ENCODE measurements at regions not wholly inside any gene's neighbourhood (a gene's known extent, or its start where the extent isn't known, plus 50 kb on each side); places are given as distances from the start of the nearest gene placed in this dataset.

- no peaks in the 10 kb centered on the region for H3K36me3 ChIP-seq (ENCODE audit: insufficient read depth, low read length)
- H3K9me3 ChIP-seq (replicated peaks; ENCODE audit: low read length), result no peaks in the 10 kb centered on the region
- H3K4me3 ChIP-seq (ENCODE audit: low read length), result no peak overlapping the region
- no peak overlapping the region for H3K9ac ChIP-seq (ENCODE audit: low read depth, low read length)
- H3K27me3 ChIP-seq (ENCODE audit: control insufficient read depth, insufficient read depth, low read length), result no peaks in the 10 kb centered on the region
- no peaks in the 10 kb centered on the region for H3K4me1 ChIP-seq (ENCODE audit: control insufficient read depth, insufficient read depth, low read length)
- no peak overlapping the region for H3K4me2 ChIP-seq (ENCODE audit: low read length)
Measured at GRCh38 chr4:178105242-178105641, 663.0 kb upstream of the AGA start.

- Histone ChIP-seq H3K4me1 (ENCODE audit: control insufficient read depth, insufficient read depth, low read length) (no peaks in the 10 kb centered on the region), H3K36me3 (ENCODE audit: insufficient read depth, low read length) (no peaks in the 10 kb centered on the region), H3K9me3 (replicated peaks; ENCODE audit: low read length) (peaks cover 16% of the 10 kb centered on the region), H3K4me2 (ENCODE audit: low read length) (no peak overlapping the region), H3K9ac (ENCODE audit: low read depth, low read length) (no peak overlapping the region), H3K4me3 (ENCODE audit: low read length) (no peak overlapping the region), H3K27me3 (ENCODE audit: control insufficient read depth, insufficient read depth, low read length) (no peaks in the 10 kb centered on the region)
Measured at GRCh38 chr4:178136736-178137345, 694.6 kb upstream of the AGA start.

GRCh38 chr4:178137732-178138471 lies 695.7 kb upstream of the AGA start:
- H3K9me3 ChIP-seq (replicated peaks; ENCODE audit: low read length), result peaks cover 19% of the 10 kb centered on the region
- no peaks in the 10 kb centered on the region for H3K27me3 ChIP-seq (ENCODE audit: control insufficient read depth, insufficient read depth, low read length)
- H3K4me2 ChIP-seq (ENCODE audit: low read length), result no peak overlapping the region
- no peaks in the 10 kb centered on the region for H3K4me1 ChIP-seq (ENCODE audit: control insufficient read depth, insufficient read depth, low read length)
- H3K9ac ChIP-seq (ENCODE audit: low read depth, low read length), result no peak overlapping the region
- no peak overlapping the region for H3K4me3 ChIP-seq (ENCODE audit: low read length)
- H3K36me3 ChIP-seq (ENCODE audit: insufficient read depth, low read length), result no peaks in the 10 kb centered on the region

- H3K4me2 ChIP-seq (ENCODE audit: low read length), result no peak overlapping the region
- no peaks in the 10 kb centered on the region for H3K4me1 ChIP-seq (ENCODE audit: control insufficient read depth, insufficient read depth, low read length)
- no peaks in the 10 kb centered on the region for H3K36me3 ChIP-seq (ENCODE audit: insufficient read depth, low read length)
- H3K9ac ChIP-seq (ENCODE audit: low read depth, low read length), result no peak overlapping the region
- no peaks in the 10 kb centered on the region for H3K27me3 ChIP-seq (ENCODE audit: control insufficient read depth, insufficient read depth, low read length)
- peaks cover 20% of the 10 kb centered on the region for H3K9me3 ChIP-seq (replicated peaks; ENCODE audit: low read length)
- no peak overlapping the region for H3K4me3 ChIP-seq (ENCODE audit: low read length)
Measured at GRCh38 chr4:178138491-178138890, 696.3 kb upstream of the AGA start.

DNA sequence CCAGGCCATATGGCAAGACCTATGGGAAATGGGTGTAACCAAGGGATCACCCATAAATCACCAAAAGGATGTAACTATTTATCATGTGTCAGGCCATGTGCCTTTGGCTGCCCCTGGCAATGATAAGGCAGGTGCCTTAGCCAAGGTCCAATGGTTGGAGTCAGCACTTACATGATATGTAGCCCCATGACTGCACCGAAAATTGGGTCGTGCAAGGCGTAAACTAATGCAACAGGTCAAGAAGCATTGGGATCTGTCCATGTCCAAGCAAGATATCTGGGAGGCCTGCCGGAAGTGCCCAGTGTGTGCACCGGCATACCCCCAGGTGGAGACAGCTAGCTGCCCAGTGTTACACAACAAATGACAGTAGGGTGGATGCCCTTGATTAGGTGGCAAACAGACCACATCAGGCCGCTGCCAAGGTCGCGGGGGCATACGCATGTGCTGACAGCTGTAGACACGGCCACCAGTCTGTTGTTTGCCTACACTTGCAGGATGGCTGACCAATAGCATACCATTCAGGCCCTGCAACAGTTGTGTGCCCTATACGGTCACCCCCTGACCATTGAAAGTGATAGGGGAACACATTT lies 698.2 kb upstream of the AGA start:
- Histone ChIP-seq H3K4me3 (ENCODE audit: low read length) (no peak overlapping the region), H3K9me3 (replicated peaks; ENCODE audit: low read length) (peaks cover 20% of the 10 kb centered on the region), H3K4me2 (ENCODE audit: low read length) (no peak overlapping the region), H3K4me1 (ENCODE audit: control insufficient read depth, insufficient read depth, low read length) (no peaks in the 10 kb centered on the region), H3K36me3 (ENCODE audit: insufficient read depth, low read length) (no peaks in the 10 kb centered on the region), H3K27me3 (ENCODE audit: control insufficient read depth, insufficient read depth, low read length) (no peaks in the 10 kb centered on the region), H3K9ac (ENCODE audit: low read depth, low read length) (no peak overlapping the region)

- no peaks in the 10 kb centered on the region for H3K36me3 ChIP-seq (ENCODE audit: insufficient read depth, low read length)
- H3K4me1 ChIP-seq (ENCODE audit: control insufficient read depth, insufficient read depth, low read length), result no peaks in the 10 kb centered on the region
- H3K9me3 ChIP-seq (replicated peaks; ENCODE audit: low read length), result peaks cover 23% of the 10 kb centered on the region
- no peak overlapping the region for H3K9ac ChIP-seq (ENCODE audit: low read depth, low read length)
- H3K27me3 ChIP-seq (ENCODE audit: control insufficient read depth, insufficient read depth, low read length), result no peaks in the 10 kb centered on the region
- H3K4me2 ChIP-seq (ENCODE audit: low read length), result no peak overlapping the region
- H3K4me3 ChIP-seq (ENCODE audit: low read length), result no peak overlapping the region
Measured at GRCh38 chr4:178142724-178143123, 700.5 kb upstream of the AGA start.

DNA sequence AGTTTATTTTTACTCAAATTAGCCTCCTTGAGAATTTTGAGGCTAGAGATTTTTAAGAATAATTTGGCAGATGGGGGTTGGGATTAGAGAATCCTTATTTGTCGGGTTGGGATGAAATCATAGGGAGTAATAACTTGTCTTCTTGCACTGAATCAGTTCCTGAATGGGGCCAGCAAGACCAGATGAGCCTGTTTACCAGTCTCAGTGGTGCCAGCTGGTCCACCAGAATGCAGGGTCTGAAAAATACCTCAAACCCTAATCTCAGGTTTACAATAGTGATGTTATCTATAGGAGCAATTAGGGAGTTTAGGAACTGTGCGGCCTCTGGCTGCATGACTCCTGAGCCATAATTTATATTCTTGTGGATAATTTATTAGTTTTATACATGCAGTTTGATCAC lies 705.9 kb upstream of the AGA start:
- Histone ChIP-seq H3K27me3 (ENCODE audit: control insufficient read depth, insufficient read depth, low read length) (no peaks in the 10 kb centered on the region), H3K9me3 (replicated peaks; ENCODE audit: low read length) (peaks cover 3% of the 10 kb centered on the region), H3K4me1 (ENCODE audit: control insufficient read depth, insufficient read depth, low read length) (no peaks in the 10 kb centered on the region), H3K36me3 (ENCODE audit: insufficient read depth, low read length) (no peaks in the 10 kb centered on the region), H3K4me3 (ENCODE audit: low read length) (no peak overlapping the region), H3K4me2 (ENCODE audit: low read length) (no peak overlapping the region), H3K9ac (ENCODE audit: low read depth, low read length) (no peak overlapping the region)

DNA sequence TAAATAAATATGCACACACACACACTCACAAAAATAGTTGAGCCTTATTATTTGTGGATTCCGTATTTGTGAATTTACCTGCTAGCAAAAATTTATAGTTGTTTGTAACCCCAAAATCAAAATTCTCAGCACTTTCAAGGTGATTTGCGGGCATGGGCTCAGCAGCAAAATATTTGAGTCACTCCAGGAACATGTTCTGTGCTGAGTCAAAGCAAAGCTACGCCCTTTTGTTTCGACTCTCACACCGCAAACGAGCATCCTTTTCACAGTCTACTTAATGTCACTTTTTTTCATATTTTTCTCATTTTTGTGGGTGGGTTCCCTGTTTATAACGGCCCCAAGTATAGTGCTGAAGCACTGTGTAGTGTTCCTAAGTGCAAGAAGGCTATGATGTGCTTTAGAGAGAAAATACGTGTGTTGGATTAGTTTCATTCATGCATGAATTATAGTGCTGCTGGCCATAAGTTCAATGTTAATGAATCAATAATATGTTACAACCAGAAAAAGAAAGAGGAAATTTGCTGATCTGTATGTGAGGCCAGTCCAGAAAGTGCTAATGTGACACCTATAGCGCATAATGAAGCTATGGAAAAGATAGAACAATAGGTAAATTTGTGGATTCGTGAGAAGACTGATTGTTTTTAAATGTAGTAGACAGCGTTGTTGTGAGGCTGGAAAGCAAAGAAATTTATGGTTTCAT lies 723.2 kb upstream of the AGA start:
- no peak overlapping the region for H3K4me3 ChIP-seq (ENCODE audit: low read length)
- peaks cover 4% of the 10 kb centered on the region for H3K9me3 ChIP-seq (replicated peaks; ENCODE audit: low read length)
- H3K27me3 ChIP-seq (ENCODE audit: control insufficient read depth, insufficient read depth, low read length), result no peaks in the 10 kb centered on the region
- H3K4me2 ChIP-seq (ENCODE audit: low read length), result no peak overlapping the region
- no peaks in the 10 kb centered on the region for H3K36me3 ChIP-seq (ENCODE audit: insufficient read depth, low read length)
- H3K4me1 ChIP-seq (ENCODE audit: control insufficient read depth, insufficient read depth, low read length), result no peaks in the 10 kb centered on the region
- H3K9ac ChIP-seq (ENCODE audit: low read depth, low read length), result no peak overlapping the region

DNA sequence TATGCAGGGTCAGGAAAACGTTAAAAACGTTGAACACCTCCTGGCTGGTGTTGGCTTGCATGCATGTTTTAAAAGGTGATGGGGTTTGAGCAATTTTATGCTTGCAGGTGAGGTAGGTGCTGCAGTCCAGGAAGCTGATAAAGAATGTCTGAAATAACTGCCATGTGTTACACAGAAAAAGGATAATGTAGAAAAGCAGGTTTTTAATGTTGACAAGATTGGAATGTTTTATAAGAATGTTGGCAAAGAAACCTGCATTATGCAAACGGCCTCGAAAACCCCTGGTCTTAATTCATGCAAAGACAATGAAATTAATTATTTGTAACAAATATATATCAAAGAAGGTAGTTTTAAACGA lies 723.7 kb upstream of the AGA start:
- no peaks in the 10 kb centered on the region for H3K36me3 ChIP-seq (ENCODE audit: insufficient read depth, low read length)

DNA sequence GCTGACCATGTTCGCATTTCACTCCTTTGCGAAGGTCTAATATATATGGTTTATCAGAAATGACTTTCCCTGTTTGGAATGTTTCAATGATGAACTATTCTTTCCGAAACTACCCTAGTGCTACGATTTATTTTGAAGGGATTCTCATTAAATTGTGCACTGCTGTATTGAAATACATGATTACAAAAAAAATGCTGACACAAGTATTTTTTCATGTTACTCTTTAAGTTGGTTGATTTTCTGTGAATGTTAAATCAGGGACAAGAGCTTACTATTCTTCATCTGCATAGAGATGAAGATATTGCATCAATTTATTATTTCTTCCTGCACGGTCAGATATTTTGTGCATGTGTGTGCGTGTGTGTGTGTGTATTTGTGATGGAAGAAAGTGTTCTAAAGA lies 731.5 kb upstream of the AGA start:
- Histone ChIP-seq H3K4me2 (ENCODE audit: low read length) (no peak overlapping the region), H3K9me3 (replicated peaks; ENCODE audit: low read length) (no peaks in the 10 kb centered on the region), H3K4me1 (ENCODE audit: control insufficient read depth, insufficient read depth, low read length) (no peaks in the 10 kb centered on the region), H3K27me3 (ENCODE audit: control insufficient read depth, insufficient read depth, low read length) (no peaks in the 10 kb centered on the region), H3K4me3 (ENCODE audit: low read length) (no peak overlapping the region), H3K9ac (ENCODE audit: low read depth, low read length) (no peak overlapping the region), H3K36me3 (ENCODE audit: insufficient read depth, low read length) (no peaks in the 10 kb centered on the region)

More for the DNA sequence above, 723.7 kb upstream of the AGA start:
- Histone ChIP-seq H3K27me3 (ENCODE audit: control insufficient read depth, insufficient read depth, low read length) (no peaks in the 10 kb centered on the region), H3K9ac (ENCODE audit: low read depth, low read length) (no peak overlapping the region), H3K4me2 (ENCODE audit: low read length) (no peak overlapping the region), H3K9me3 (replicated peaks; ENCODE audit: low read length) (peaks cover 4% of the 10 kb centered on the region), H3K4me3 (ENCODE audit: low read length) (no peak overlapping the region), H3K4me1 (ENCODE audit: control insufficient read depth, insufficient read depth, low read length) (no peaks in the 10 kb centered on the region)

- Histone ChIP-seq H3K27me3 (ENCODE audit: control insufficient read depth, insufficient read depth, low read length) (no peaks in the 10 kb centered on the region), H3K9ac (ENCODE audit: low read depth, low read length) (no peak overlapping the region), H3K4me3 (ENCODE audit: low read length) (no peak overlapping the region), H3K4me1 (ENCODE audit: control insufficient read depth, insufficient read depth, low read length) (no peaks in the 10 kb centered on the region), H3K36me3 (ENCODE audit: insufficient read depth, low read length) (no peaks in the 10 kb centered on the region), H3K4me2 (ENCODE audit: low read length) (no peak overlapping the region), H3K9me3 (replicated peaks; ENCODE audit: low read length) (no peaks in the 10 kb centered on the region)
Measured at GRCh38 chr4:178174756-178175155, 732.5 kb upstream of the AGA start.
